HepG2 (cell line): ENCODE measurements at regions not wholly inside any gene's neighbourhood (a gene's known extent, or its start where the extent isn't known, plus 50 kb on each side); places are given as distances from the start of the nearest gene placed in this dataset.
A peak's percentile ranks its signal among the peaks of the same experiment; 100 is the strongest.

ENCODE experiments used
- ATAC-seq: fragments of 200-7000 bp; cut with Tn5 transposase; 3 replicates; pipeline ENCODE4 v1.9.1; 2020; ENCODE audit warnings: mild to moderate bottlenecking, moderate library complexity
- BruUV-seq: library from RNA; stranded (reverse); fragments of 400-500 nt; replicated peaks from 2 replicates; lab custom pipeline; 2021; lab: Mats Ljungman, UMichigan
- CTCF ChIA-PET: fragments of 300-600 bp; formaldehyde crosslinking; extraction: SDS; loops from one replicate; lab custom pipeline; 2021; ENCODE audit warnings: low total read pairs, inconsistent platforms, low intra/inter-chr PET ratio; lab: Yijun Ruan, JAX
- POLR2A ChIA-PET: fragments of 350-600 bp; sonication (Branson Sonifier 250); formaldehyde crosslinking; loops from one replicate; lab custom pipeline; 2020; ENCODE audit warnings: antibody characterized with exemption, inconsistent platforms; lab: Yijun Ruan, JAX
- DNase-seq: peaks from one replicate; pipeline ENCODE4 v3.0.0-alpha.2; 2015; ENCODE audit warnings: low spot score
- FAIRE-seq: peaks from 3 replicates; lab custom pipeline; 2011; peaks lifted over from hg19 to GRCh38; lab: Jason Lieb, UNC
- H2AFZ ChIP-seq: one replicate; pipeline ENCODE4 v1.6.1; 2011; ENCODE audit warnings: low read length, inconsistent platforms
- H3K27ac ChIP-seq: fragments of 300-600 bp; 3 replicates; pipeline ENCODE4 v1.8.0; 2011; ENCODE audit warnings: mixed run types, mild to moderate bottlenecking, mixed read lengths, low read length, inconsistent platforms; ENCODE audit not compliant: insufficient read depth; ENCODE audit errors: extremely low read length
- H3K27me3 ChIP-seq, 2 experiments: fragments of 200-600 bp in 1 of 2; 2 replicates in 1 of 2; 3 replicates in 1 of 2; pipeline versions ENCODE4 v1.6.0 to v1.8.0; 2011; ENCODE audit warnings: low read length in 2 of 2, mild to moderate bottlenecking in 2 of 2, moderate library complexity in 2 of 2, inconsistent platforms in 1 of 2; ENCODE audit not compliant: insufficient read depth in 2 of 2, control insufficient read depth in 1 of 2
- H3K36me3 ChIP-seq, 2 experiments: fragments of 200-600 bp in 1 of 2; replicated peaks in 1 of 2; 2 replicates in 1 of 2; 3 replicates in 1 of 2; pipeline versions ENCODE4 v1.5.1 to v1.8.0; 2011; ENCODE audit warnings: low read length in 2 of 2, inconsistent platforms in 1 of 2; ENCODE audit not compliant: insufficient read depth in 2 of 2, control insufficient read depth in 1 of 2
- H3K4me1 ChIP-seq: 2 replicates; pipeline ENCODE4 v1.5.1; 2012; ENCODE audit warnings: low read length, inconsistent platforms; ENCODE audit not compliant: insufficient read depth
- H3K4me2 ChIP-seq: 2 replicates; pipeline ENCODE4 v1.6.0; 2011; ENCODE audit warnings: low read depth, low read length, inconsistent platforms
- H3K4me3 ChIP-seq, 3 experiments: fragments of 200-600 bp in 1 of 3; sonication (generic), shearing (Covaris generic) in 1 of 3; replicated peaks in 1 of 3; 2 replicates each; pipeline ENCODE4 v1.5.1; 2011 to 2016; ENCODE audit warnings: low read length in 3 of 3, inconsistent platforms in 2 of 3, low read depth in 2 of 3, mild to moderate bottlenecking in 2 of 3, control low read depth in 1 of 3, mixed read lengths in 1 of 3; ENCODE audit not compliant: insufficient read depth in 1 of 3
- H3K79me2 ChIP-seq: one replicate; pipeline ENCODE4 v1.6.1; 2011; ENCODE audit warnings: low read length, inconsistent platforms; ENCODE audit not compliant: insufficient read depth
- H3K9ac ChIP-seq: 2 replicates; pipeline ENCODE4 v1.6.0; 2011; ENCODE audit warnings: mild to moderate bottlenecking, low read depth, low read length, inconsistent platforms; ENCODE audit not compliant: insufficient read depth
- H3K9me3 ChIP-seq: 2 replicates; pipeline ENCODE4 v1.5.1; 2012; ENCODE audit warnings: mild to moderate bottlenecking, low read length
- H4K20me1 ChIP-seq: 2 replicates; pipeline ENCODE4 v1.6.0; 2011; ENCODE audit warnings: inconsistent platforms, mild to moderate bottlenecking, low read length, moderate library complexity; ENCODE audit not compliant: insufficient read depth
- MAFK ChIP-seq, 2 experiments: IDR thresholded peaks in 1 of 2; conservative IDR thresholded peaks in 1 of 2; 2 replicates each; pipeline ENCODE4 v1.6.1; 2011; ENCODE audit warnings: improper control_type of control experiment in 2 of 2, low read length in 2 of 2
- SP2 ChIP-seq: sonication (generic); formaldehyde crosslinking; IDR thresholded peaks from 2 replicates; pipeline ENCODE4 v1.5.1; 2020; ENCODE audit warnings: mild to moderate bottlenecking, missing genetic modification reagents
- ZNF816 ChIP-seq: sonication (generic); formaldehyde crosslinking; IDR thresholded peaks from 2 replicates; pipeline ENCODE4 v1.8.0; 2022; ENCODE audit warnings: missing genetic modification reagents, mild to moderate bottlenecking, borderline replicate concordance
- ZNF878 ChIP-seq: sonication (generic); formaldehyde crosslinking; IDR thresholded peaks from 2 replicates; pipeline ENCODE4 v1.8.1; 2023; ENCODE audit warnings: mild to moderate bottlenecking, missing genetic modification reagents, moderate library complexity
- WGBS: methylation state at CpG from one replicate; pipeline ENCODE4 v1.1.6; 2017; ENCODE audit warnings: low lambda C conversion rate; 5-methylcytosine and 5-hydroxymethylcytosine counted together
- in situ Hi-C: cut with HindIII; loops from 2 replicates; pipeline ENCODE4 v1.10.0; 2017; ENCODE audit warnings: low pct_unique_long_range_greater_than_20kb; ENCODE audit not compliant: extremely low pct_ligation_motif_present
- intact Hi-C: fragments of 100-400 bp; cut with micrococcal nuclease; formaldehyde crosslinking; loops from one replicate; pipeline ENCODE4 v1.10.0; 2022; ENCODE audit not compliant: unreplicated experiment
- TF ChIP-seq, protein P1 (sequence below): sonication (generic); formaldehyde crosslinking; IDR thresholded peaks from 2 replicates; pipeline ENCODE4 v1.9.0; 2021; ENCODE audit warnings: missing genetic modification reagents, borderline replicate concordance
- TF ChIP-seq, protein P2 (sequence below): sonication (generic); formaldehyde crosslinking; IDR thresholded peaks from 2 replicates; pipeline ENCODE4 v1.5.1; 2020; ENCODE audit warnings: mild to moderate bottlenecking, missing genetic modification reagents, moderate library complexity
- TF ChIP-seq, protein P3 (sequence below): sonication (generic); formaldehyde crosslinking; IDR thresholded peaks from 2 replicates; pipeline ENCODE4 v1.4.0; 2020; ENCODE audit warnings: missing genetic modification reagents, mild to moderate bottlenecking, borderline replicate concordance
- TF ChIP-seq, protein P4 (sequence below): sonication (generic); formaldehyde crosslinking; IDR thresholded peaks from 2 replicates; pipeline ENCODE4 v1.4.0; 2020; ENCODE audit warnings: missing genetic modification reagents

DNA sequence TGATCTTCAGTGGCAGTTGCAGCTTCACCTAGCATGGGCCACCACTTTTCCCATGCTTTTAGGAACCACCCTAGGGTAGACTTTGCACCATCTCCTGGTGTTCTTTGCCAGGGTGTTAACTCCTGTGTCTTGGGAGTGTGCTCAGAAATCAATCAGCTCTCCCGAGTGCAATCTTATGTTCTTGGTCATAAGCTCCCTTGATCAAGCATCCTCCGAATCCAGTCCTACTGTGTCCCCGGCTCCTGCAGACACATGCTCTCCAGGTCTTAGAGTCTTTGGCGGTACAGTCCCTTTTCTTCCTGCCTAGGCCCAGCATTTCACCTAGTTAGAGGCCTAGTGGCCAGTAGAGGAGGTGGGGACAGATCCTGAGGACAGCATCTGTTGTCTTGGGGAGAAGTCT is 74.7 kb upstream of the SYN2 start (continued):
- TF ChIP-seq, protein P1, sequence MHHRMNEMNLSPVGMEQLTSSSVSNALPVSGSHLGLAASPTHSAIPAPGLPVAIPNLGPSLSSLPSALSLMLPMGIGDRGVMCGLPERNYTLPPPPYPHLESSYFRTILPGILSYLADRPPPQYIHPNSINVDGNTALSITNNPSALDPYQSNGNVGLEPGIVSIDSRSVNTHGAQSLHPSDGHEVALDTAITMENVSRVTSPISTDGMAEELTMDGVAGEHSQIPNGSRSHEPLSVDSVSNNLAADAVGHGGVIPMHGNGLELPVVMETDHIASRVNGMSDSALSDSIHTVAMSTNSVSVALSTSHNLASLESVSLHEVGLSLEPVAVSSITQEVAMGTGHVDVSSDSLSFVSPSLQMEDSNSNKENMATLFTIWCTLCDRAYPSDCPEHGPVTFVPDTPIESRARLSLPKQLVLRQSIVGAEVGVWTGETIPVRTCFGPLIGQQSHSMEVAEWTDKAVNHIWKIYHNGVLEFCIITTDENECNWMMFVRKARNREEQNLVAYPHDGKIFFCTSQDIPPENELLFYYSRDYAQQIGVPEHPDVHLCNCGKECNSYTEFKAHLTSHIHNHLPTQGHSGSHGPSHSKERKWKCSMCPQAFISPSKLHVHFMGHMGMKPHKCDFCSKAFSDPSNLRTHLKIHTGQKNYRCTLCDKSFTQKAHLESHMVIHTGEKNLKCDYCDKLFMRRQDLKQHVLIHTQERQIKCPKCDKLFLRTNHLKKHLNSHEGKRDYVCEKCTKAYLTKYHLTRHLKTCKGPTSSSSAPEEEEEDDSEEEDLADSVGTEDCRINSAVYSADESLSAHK (CRISPR knock-in tag) = no peak
- TF ChIP-seq ZNF816 (no peak), SP2 (CRISPR knock-in tag) (no peak)
- TF ChIP-seq, protein P2, sequence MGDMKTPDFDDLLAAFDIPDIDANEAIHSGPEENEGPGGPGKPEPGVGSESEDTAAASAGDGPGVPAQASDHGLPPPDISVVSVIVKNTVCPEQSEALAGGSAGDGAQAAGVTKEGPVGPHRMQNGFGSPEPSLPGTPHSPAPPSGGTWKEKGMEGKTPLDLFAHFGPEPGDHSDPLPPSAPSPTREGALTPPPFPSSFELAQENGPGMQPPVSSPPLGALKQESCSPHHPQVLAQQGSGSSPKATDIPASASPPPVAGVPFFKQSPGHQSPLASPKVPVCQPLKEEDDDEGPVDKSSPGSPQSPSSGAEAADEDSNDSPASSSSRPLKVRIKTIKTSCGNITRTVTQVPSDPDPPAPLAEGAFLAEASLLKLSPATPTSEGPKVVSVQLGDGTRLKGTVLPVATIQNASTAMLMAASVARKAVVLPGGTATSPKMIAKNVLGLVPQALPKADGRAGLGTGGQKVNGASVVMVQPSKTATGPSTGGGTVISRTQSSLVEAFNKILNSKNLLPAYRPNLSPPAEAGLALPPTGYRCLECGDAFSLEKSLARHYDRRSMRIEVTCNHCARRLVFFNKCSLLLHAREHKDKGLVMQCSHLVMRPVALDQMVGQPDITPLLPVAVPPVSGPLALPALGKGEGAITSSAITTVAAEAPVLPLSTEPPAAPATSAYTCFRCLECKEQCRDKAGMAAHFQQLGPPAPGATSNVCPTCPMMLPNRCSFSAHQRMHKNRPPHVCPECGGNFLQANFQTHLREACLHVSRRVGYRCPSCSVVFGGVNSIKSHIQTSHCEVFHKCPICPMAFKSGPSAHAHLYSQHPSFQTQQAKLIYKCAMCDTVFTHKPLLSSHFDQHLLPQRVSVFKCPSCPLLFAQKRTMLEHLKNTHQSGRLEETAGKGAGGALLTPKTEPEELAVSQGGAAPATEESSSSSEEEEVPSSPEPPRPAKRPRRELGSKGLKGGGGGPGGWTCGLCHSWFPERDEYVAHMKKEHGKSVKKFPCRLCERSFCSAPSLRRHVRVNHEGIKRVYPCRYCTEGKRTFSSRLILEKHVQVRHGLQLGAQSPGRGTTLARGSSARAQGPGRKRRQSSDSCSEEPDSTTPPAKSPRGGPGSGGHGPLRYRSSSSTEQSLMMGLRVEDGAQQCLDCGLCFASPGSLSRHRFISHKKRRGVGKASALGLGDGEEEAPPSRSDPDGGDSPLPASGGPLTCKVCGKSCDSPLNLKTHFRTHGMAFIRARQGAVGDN (CRISPR knock-in tag) = no peak
- TF ChIP-seq, all 625 proteins: peak for 0

DNA sequence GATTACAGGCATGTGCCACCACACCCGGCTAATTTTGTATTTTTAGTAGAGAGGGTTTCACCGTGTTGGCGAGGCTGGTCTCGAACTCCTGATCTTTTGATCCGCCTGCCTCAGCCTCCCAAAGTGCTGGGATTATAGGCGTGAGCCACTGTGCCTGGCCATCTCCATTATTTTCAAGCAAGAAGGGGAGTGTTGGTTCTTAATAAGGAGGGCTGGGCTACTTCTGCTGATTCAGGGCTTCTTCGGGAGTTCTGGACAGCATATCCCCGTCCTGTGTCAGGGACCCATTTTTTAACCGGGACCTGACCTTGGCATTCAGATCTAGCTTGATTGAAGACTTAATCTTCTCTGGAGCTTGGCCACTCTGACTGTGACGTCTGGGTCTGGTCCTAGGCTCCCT is 74.1 kb upstream of the SYN2 start:
- 49% methylated on average over 10 of the region's 10 CpGs for WGBS
- no peak overlapping the region for H3K4me3 ChIP-seq
- POLR2A ChIA-PET = no interaction called here
- in situ Hi-C loops (no loop called here), intact Hi-C loops (no loop called here)
- no peaks in the 10 kb centered on the region for H3K4me1 ChIP-seq
- H4K20me1 ChIP-seq = no peaks in the 10 kb centered on the region
- H3K4me2 ChIP-seq = no peak overlapping the region
- no peak overlapping the region for H3K27ac ChIP-seq
- H3K79me2 ChIP-seq = no peaks in the 10 kb centered on the region
- peaks cover 0 to 7% of the 10 kb centered on the region in 2 experiments; a peak in 2 of 5 replicates for H3K27me3 ChIP-seq
- no TSS peak for BruUV-seq
- ATAC-seq (no peak), FAIRE-seq (no peak), DNase-seq (no peak)
- CTCF ChIA-PET = no interaction called here
- no peaks in the 10 kb centered on the region for H3K9me3 ChIP-seq
- no peak overlapping the region for H3K9ac ChIP-seq
- no peak overlapping the region for H2AFZ ChIP-seq
- no peaks in the 10 kb centered on the region for H3K36me3 ChIP-seq
- TF ChIP-seq ZNF878 (CRISPR knock-in tag) (no peak), MAFK (conservative IDR thresholded peaks at IDR 0.05 in 1 of 2, IDR thresholded peaks at IDR 0.05 in 1 of 2; ENCODE audit: low read length in 2 of 2) (peak in 1 of 2 experiments; percentile 34; a peak in 1 of 4 replicates)
- TF ChIP-seq, protein P3, sequence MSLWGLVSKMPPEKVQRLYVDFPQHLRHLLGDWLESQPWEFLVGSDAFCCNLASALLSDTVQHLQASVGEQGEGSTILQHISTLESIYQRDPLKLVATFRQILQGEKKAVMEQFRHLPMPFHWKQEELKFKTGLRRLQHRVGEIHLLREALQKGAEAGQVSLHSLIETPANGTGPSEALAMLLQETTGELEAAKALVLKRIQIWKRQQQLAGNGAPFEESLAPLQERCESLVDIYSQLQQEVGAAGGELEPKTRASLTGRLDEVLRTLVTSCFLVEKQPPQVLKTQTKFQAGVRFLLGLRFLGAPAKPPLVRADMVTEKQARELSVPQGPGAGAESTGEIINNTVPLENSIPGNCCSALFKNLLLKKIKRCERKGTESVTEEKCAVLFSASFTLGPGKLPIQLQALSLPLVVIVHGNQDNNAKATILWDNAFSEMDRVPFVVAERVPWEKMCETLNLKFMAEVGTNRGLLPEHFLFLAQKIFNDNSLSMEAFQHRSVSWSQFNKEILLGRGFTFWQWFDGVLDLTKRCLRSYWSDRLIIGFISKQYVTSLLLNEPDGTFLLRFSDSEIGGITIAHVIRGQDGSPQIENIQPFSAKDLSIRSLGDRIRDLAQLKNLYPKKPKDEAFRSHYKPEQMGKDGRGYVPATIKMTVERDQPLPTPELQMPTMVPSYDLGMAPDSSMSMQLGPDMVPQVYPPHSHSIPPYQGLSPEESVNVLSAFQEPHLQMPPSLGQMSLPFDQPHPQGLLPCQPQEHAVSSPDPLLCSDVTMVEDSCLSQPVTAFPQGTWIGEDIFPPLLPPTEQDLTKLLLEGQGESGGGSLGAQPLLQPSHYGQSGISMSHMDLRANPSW (CRISPR knock-in tag) = no peak
- TF ChIP-seq, protein P4, sequence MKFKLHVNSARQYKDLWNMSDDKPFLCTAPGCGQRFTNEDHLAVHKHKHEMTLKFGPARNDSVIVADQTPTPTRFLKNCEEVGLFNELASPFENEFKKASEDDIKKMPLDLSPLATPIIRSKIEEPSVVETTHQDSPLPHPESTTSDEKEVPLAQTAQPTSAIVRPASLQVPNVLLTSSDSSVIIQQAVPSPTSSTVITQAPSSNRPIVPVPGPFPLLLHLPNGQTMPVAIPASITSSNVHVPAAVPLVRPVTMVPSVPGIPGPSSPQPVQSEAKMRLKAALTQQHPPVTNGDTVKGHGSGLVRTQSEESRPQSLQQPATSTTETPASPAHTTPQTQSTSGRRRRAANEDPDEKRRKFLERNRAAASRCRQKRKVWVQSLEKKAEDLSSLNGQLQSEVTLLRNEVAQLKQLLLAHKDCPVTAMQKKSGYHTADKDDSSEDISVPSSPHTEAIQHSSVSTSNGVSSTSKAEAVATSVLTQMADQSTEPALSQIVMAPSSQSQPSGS (CRISPR knock-in tag) = no peak
